Activated gamma-delta T cell treated with anti-CD3 and anti-CD28 coated beads, Interleukin-2, amount 50 U/mL, for 16 hours (primary cell): ENCODE measurements at regions not wholly inside any gene's neighbourhood (a gene's known extent, or its start where the extent isn't known, plus 50 kb on each side); places are given as distances from the start of the nearest gene placed in this dataset.

Source experiments
- DNase-seq: peaks from one replicate; pipeline ENCODE4 v3.0.0-alpha.2; 2020; ENCODE audit warnings: low read depth

DNA sequence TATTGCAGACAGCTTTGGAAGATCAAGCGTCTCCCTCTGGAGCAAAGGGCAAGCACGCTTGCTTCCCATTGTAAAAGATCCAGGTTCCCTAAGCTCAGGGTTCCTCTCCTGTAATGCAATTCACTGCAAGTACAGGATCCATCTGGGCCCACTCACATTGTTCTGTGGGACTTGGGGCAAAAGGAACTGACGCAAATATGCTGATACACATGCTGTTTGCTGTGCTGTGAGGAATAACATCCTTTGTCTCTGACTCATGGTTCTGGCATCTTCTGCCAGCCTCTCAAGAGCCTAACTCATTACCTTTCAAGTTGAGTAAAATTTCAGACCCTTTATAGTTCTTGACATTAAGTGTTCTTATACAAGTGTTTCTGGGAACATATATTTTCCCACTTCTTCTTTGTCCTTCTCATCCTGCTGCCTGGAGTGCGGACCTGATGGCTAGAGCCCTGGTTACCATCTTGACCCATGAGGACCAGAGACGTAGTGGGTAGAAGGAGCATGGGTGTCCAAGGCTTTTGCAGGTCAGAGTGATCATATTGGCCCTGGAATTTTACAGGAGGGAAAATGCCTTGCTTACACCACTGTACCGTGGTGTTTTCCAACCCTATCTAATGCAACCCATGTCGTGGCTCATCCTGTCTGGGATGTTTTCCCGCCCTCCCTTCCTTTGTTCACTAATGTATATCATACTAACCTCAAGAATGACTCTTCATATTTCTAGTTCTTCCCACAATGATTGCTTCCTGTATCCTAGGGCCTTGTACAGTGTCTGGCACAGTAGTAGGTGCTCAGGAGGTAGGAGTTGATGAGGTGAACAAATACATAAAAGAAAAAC lies 145.7 kb upstream of the GLI2 start:
- no peak for DNase-seq

DNA sequence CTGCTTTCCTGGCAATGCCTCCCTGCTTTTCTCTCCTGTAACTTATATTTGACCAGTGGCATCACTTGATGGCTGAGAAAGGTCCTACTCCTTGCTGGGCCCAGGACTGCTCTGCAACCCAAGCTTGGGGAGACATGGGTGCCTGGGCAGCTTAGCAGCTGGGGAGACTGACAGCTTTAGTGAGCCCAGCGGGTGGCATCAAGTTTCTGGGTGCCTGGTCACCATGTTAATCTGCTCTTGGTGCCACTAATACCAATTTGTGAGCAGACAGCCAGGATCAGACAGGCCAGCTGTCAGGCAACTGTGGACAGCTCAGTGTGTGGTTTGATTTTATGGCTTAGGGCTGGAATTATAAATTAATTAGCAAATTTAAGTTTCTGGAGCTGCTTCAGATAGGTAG lies 144.8 kb upstream of the GLI2 start:
- no peak for DNase-seq

DNA sequence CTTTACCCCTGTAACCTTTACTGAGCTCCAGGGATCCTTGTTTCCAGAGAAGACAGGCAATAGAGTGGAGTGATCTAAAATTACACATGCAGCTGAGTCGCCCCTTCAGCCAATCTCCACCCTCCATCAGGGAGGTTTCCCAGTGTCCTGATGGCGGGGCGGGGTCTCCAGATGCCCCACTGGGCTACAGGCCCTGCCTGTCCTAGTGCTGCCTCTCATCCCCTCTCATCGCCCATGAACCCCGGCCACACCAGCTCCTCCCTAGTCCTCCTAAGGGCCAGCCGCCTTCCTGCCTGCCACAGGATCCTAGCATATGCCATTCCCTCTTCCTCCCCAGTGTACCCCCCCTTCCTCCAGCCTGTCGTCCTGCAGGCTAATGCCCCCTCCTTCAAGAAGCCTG lies 144.1 kb upstream of the GLI2 start:
- no peak for DNase-seq

DNA sequence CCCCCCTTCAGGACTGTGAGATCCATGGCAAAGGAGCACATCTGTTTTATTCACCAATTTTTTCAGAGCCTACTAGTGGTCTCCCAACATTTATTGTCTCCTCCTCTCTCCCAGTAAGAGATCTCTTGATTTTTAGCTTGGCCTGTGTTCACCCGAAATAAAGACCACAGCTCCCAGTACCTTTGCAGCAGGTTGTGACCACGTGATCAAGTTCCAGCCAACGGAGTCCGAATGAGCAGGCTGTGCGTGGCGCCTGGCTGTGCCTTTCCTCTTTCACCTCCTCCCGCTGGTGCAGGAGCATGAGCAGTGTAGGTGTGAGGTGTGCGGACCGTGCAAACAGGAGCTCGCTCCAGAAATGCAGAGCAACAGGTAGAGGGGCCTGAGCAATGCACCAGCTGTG lies 143.6 kb upstream of the GLI2 start:
- DNase-seq = no peak

DNA sequence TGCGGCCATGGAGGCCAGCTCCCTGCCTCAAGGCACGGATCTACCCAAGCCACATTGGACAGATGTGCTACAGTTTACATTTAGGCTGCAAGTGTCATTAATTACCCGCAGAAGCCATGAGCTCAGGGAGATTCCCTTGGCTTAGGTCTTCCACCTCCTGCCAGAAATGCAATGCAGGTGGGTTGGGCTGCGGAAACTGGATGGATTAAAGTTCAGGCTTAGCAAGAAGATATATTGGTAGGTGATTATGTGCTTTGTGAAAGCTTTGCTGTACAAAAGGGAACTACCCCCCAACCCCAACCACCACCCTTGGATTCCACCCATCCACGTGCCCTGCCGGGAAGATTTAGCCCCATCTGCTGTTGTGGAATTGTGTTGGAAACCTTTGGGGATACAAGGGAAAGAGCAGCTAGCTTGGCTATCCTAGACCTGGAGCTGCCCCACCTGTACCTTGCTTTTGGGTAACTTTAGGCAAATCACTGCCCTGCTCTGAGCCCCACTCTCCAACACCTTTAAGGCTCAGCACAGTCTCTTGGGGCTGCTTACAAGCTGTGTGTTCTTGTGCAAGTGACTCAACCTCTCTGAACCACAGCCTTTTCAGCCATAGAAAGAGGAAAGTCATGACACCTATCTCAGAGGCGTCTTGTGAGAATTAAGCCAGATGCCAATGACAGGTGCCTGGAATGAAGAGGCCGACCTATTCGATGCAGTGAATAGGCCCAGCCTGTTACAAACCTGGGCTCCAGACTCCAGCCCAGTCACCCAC lies 141.6 kb upstream of the GLI2 start:
- DNase-seq = no peak

DNA sequence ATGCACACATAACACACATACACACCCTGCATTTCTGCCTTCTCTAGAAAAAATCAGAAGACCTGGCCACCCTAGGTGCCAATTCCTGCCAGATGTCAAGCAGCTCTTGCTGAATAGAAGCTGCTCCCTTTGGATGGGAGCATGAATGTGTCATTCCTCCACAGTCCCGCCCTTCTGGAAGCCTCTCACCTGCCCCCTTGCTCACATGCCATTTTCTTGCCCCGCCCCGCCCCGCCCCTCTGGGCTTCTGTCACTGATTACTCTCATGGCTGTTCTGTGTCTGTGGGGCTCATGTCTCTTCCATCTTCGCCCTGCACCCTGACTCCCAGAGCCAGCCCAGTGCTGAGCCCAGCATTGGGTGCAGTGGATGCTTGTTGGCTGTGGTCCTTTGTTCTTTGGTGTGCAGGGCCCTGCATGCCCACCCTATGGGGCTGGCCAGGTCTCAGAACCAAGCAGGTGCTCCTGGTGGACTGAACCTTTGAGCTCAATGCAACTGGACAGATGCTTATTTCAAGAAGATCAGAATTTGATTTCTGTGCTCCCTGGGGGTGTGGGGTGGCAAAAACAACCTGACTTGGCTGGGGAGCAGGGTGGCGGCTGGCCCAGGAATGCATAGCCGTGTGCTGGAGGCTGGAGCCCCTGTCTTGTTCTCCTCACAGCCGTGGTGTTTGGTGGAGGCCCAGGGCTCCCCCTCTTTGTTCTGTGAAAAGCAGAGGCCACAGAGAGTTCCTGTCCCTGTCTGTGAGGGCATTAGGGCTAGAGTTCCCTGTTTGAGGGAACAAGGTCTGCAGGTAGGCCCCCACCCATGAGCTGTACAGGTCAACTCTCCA lies 140.6 kb upstream of the GLI2 start:
- no peak for DNase-seq

DNA sequence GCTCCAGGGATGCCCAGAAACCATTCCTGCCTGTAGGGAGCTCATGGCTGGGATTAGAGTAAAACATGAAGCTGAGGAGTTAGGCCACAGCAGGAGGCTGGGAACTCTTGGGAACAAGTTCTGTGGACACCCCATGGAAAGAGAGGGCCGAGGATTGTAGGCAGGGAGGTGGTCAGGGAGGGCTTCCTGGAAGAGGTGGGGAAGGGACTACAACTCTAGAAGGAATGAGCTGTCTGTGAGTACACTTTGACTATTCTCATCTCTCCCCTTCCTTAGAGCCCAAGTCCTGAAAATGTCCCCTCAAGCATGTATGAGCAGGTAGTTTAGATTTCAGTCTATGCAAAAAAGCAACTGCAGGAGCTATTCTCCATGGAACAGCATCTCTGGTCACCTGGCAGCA lies 139.9 kb upstream of the GLI2 start:
- DNase-seq = no peak

DNA sequence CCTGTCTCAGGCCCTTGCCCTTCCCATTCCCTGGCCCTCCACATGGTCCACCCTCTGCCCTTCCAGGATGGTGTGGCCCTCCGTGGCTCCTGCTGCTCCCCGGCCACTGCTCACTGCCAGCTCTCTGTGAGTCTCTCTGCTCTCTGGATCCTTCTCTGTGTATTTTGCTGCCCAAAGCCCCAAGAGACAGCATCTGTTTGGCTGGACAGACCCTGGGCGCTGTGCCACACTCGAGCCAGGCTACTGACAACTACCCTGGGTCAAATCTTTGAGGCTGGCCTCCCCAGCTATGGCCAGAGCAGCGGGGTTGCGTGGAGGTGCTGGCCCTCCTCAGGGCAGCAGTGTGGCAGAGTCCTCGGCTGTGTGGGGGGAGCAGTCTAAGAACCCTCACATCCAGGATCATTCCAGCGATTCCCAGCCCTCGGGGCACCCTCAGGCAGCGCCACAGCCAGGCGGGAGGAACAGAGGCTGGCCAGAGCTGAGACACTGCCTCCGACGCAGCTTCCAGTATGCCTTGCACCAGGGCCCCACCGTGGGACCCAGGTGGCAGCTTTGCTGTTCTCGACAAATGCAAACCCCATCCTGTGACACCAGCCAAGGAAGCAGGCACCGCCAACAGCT lies 139.4 kb upstream of the GLI2 start:
- no peak for DNase-seq

DNA sequence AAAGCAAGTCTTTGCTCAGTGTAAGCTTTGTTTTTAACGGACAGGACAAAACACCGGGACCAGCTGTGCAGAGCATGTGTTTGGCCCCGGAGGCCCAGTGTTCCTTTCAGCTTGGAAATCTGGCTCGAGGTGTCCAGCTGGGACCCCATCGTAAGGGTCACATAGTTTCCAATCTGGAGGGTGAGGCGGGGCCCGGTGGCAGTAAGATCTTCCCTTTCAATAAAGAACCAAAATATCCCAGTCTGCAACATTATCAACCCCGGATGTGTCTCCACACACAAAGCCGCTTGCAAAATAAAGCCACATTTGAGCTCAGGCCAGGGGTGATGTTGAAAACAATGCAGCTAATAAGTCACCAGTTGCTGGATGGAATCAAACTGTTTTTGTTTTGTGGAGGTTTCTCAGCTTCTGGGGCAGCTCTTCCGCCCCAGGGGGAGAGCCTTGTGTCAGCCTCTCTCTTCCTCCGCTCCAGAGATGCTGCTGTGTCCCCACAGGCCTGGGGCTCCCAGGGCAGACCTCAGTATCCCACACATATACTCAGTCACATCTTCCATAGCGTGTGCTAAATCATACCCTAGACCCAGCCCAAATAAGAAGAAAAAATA lies 138.6 kb upstream of the GLI2 start:
- DNase-seq = no peak

DNA sequence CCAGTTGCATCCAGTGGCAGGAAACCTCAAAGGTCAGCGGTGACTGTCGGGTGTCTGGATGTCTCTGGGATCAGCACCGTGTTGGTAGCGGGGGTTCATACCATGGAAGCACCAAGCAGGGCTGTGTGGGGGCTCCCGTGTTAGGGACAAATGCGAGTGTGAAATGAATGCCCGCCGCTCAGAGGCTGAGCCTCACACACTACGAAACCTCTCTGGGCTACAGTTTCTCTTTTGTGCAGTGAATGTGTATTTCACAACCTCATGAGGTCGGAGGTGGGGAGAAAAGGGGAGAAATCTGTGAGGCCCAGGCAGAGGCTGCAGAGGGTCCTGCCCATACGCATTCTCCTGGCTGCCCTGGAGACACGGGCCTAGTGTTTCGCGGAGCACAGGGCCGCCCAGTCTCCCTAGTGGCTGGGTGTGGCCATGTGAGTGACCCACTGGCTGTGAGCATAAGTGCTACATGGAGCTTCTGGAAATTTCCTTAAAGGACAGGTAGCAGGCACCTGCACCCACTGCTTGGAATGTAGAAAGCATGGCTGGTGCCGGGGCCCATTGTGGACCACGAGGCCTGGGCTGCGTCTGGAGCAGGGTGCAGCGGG lies 138.0 kb upstream of the GLI2 start:
- no peak for DNase-seq

DNA sequence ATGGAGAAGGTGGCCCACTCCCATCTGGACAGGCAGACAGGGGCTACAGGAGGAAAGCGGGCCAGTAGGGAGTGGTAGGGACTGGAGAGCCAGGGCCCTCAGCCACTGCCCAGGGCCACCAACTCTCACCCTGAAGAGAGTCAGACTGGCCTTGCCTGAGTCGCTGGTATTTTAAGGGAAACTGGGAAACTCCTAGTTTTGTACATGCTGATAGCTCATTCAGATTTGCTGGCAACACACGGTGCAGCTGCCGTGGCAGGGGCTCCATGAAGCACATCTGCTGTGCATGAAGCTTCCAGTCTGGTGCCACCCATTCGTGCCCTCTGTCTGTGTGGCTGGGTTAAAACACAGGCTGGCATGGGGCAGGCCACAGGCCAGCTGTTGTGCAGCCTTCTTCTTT lies 137.3 kb upstream of the GLI2 start:
- no peak for DNase-seq

DNA sequence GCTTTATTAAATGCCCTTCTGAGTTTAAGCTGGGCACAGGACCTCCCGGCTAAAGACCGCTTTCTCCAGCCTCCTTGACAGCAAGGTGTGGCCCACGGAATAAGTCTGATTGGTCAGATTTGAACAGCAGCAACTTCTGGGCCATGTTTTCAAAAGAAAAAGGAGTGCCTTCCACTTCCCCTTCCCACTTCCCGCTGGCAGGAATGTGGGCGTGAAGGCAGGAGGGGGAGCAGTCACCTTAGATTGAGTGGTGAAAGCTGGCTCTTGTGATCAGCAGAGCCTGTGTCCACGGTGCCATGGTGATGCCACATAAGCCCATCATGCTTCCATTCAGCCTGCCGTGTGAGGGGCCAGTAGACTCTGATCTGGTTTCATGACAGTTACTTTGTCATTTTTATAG lies 136.6 kb upstream of the GLI2 start:
- no peak for DNase-seq

DNA sequence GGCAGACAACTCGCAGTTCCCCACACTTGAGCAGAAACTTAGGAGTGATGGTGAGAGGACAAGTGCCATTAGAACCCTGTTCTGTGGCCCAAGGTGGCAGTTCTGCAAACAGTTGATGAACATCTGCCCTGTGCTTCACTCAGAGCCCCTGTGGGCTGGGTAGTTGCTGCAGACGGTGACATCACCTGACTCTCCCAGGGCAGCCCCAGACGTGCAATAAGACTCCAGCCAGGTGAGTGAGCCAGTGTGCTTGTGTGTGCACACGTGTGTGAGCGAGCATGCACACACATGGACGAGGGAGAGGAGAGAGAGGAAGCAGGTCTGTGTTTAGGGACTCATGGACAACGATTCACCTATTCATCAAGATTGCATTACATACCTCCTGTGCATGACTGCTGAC lies 136.0 kb upstream of the GLI2 start:
- DNase-seq = no peak

DNA sequence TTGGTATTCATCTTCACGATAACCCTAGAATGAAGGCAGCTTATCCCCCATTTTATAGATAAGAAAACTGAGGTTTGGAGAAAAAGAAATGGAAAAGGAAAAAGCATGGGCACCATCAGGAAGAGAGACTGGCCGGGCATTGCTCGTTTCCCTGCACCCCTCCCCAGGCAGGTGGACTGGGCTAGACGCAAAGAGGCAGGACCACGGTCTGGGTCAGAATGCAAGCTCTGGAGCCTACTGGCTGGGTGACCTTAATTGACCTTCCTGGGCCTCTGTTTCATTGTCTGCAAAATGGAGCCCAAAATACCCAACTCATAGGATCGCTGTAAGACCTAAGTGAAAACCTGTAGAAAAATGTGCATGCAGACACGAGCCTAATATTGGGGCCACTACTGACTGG lies 135.3 kb upstream of the GLI2 start:
- no peak for DNase-seq

DNA sequence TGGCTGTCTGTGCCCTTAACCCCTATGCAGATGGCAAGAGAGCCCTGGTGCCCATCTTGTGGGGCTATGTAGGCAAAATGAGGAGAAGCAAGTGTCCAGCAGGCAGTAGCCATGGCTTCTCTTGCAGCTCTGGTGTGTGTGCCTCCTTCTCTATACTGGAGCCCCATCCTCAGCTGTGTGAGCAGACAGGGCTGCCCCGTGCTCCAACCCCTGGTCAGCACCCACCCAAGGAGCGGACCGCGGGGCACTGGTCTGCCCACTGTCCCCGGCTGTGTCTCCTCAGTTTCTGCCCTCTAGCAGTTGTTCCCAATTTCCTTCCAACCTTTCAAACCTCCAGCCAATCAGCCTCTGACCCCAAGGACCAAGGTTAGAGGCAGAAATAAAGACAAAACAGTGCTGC lies 134.9 kb upstream of the GLI2 start:
- no peak for DNase-seq

DNA sequence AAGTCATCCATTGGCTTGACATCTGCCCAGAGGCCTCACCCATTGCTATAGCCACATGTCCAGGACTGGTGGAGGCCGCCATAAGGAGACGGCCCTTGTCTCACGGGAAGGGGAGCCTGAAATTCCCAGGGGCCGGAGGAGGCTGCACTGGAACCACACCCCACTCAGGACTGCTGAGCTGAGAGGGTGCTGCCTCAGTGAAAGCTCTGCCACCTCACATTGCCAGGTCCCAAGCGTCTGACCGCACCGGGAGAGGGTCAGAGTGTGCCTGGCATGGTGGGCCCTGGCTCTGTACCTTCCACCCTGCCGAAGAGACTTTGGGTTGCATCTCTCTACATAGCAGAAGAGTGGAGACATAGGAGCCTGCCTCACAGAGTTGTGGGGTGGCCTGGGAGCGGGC lies 134.1 kb upstream of the GLI2 start:
- no peak for DNase-seq

DNA sequence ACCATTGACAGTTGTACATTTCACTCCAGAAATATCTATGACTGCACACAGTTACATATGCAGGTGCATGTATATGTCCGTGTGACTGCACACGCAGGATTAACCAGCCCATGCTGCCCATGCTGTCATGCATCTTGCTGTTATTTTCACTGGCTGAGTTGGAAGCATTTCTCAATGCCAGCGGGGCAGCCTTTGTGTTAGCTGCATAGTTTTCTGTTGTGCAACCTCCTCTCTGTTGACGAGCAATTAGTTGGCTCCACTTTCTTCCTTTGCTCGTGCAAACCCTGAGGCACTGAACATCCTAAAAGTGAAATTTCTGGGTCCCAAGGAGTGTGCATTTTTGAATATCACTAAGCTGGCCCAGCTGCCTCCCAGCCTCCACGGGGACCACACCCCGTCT lies 133.4 kb upstream of the GLI2 start:
- DNase-seq = no peak

DNA sequence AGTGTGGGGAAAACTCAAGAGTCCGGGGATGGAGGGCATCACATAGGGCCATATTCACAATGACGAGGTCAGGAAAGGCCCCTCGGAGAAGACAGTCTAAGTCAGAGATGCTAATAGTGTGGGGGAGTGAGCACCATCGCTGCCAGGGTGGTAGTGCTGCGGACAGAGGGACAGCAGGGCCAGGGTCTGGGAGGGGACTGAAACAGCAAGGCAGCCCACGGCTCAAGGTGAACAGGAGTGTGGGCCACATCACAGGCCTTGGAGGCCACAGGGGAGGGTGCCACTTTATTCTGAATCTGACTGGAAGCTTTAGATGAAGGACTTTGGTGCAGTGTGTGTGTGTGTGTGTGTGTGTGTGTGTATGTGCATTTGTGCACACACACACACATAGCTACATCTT lies 130.9 kb upstream of the GLI2 start:
- DNase-seq = no peak

DNA sequence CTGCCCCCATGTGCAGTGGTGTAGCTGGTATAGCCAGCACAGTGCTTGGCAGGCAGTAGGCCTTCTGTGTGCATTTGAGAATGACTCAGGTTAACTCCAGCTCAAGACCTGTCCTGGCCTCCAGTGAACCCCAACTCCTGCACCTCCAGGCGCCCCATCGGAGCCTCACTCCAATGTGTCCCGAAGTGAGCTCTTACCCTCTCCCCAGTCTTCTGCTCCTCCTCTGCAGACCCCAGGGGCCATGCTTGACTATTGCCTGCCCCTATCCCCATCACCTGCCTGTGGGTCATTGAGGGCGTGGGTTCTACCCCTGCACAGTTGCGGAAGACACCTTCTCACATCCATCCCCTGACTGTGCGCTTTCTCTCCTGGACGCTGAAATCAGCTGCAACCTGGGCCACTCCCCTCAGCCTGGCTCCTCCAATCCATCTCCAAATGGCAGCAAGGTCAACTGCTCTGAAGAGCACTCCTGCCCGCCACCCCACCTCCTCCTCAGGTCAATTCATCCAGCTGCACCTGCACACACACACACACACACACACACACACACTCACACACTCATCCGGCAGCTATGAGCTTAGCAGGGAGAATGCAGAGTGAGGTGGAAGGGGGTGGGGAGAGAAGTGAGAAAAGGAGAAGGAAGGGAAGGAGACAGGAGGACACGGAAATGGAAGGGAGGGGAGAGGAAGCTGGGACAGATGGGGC lies 130.3 kb upstream of the GLI2 start:
- DNase-seq = no peak

DNA sequence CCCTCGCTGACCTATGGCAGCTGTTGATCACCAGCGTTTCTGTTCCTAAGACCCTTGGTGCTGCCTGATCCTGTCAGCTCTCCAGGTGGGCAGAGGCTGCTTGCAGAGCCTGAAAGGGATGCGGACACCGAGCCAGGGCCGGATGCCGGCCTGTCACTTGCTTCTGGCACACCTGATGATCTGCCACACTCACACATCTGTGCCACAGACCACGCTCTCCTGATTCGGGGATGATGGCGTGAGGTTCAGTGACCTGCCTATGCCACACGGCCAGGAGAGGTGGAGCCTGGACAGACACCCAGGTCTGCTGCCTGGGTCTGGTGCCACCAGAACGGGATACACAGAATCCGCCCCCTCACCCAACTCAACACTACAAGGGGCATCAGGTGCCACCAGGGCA lies 129.4 kb upstream of the GLI2 start:
- DNase-seq = no peak

DNA sequence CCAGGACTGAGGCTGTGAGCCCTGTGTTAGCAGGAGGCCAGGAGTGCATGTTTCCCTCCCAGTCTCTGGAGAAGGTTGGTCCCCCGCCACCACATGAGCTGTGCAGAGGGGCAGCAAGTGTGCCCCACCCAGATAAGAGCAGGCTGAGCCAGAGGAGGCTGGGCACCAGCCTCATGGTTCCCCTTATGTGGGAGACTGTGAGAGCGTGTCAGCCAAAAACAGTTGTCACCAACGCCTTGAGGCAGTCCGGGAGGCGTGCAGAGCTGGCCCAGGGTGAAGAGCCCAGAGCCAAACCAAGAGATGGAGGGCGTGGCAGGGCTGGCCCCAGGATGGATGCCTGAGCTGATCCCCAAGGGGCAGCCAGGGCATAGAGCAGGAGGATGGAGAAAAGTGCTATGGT lies 128.7 kb upstream of the GLI2 start:
- DNase-seq = no peak
